ENCODE measurements at regions not wholly inside any gene's neighbourhood (a gene's known extent, or its start where the extent isn't known, plus 50 kb on each side); places are given as distances from the start of the nearest gene placed in this dataset.
A peak's percentile ranks its signal among the peaks of the same experiment; 100 is the strongest.

DNA sequence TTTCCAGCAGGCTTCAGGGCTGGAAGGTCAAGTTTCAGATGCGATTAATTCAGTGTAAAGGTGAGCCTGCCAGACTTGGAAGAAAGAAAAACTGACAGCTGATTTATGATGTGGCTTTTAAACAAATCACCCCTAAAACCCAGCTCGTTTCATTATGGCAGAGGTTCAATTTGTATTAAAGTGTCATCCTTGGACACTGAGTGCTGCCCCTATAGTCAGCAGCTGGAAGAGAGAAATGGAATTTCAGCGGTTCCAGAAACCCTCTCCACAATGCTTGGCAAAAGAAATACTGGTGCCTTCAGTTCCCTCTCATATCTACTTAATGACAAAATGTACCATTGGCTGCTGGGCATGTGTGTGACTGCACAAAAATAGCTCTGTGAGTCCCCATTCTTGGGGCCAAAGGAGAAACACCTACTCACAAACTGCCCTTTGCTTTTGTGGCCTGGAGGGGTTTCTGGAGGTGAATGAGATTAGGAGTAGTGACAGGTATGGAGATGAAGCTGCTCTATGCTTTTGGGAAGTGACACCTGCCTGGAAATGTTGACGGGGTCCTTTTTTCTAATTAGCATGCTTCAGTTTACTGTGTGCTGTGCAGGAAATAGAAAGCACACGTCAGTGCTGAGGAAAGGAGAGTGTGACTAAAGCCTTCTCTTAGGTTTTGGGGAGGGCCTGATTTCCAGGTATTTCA, 95.1 kb upstream of the TSPAN2 start:
- TF ChIP-seq CTCF (conservative IDR thresholded peaks at IDR 0.05 in 1 of 2, IDR thresholded peaks at IDR 0.05 in 1 of 2; ENCODE audit: low read depth in 1 of 2, low read length in 2 of 2) (peak; percentile 9 to 21), EZH2 (IDR thresholded peaks at IDR 0.05; ENCODE audit: low read length, missing control alignments) (no peak)

Measured in fibroblast of lung (primary cell).